GM18951 (cell line): ENCODE measurements at regions not wholly inside any gene's neighbourhood (a gene's known extent, or its start where the extent isn't known, plus 50 kb on each side); places are given as distances from the start of the nearest gene placed in this dataset.

Source experiments
- POLR2A ChIP-seq: IDR thresholded peaks from 4 replicates; pipeline ENCODE4 v1.6.1; 2011; ENCODE audit warnings: mild to moderate bottlenecking; ENCODE audit not compliant: insufficient read length, insufficient read depth; ENCODE audit errors: extremely low read depth
- in situ Hi-C: fragments of 300-500 bp; cut with MboI; formaldehyde crosslinking; loops from one replicate; pipeline ENCODE4 v1.12.0; 2022; ENCODE audit warnings: low sequenced_read_pairs, mixed read lengths, inconsistent platforms; ENCODE audit not compliant: unreplicated experiment

DNA sequence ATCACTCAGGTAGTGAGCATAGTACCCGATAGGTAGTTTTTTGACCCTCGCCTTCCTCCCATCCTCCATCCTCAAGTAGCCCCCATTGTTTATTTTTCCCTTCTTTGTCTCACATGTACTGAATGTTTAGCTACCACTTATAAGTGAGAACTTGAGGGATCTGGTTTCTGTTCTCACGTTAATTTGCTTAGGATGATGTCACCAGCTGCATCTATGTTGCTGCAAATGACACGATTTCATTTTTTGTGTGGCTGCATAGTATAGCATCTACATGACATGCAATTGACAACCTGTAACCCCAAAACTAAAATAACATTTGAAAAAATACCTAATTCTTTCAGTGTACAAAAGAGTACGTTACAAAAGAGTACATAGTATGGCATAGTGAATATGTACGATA lies 254.0 kb upstream of the NOVA1 start:
- TF ChIP-seq POLR2A = no peak
- in situ Hi-C loops = no loop called here

GRCh38 chr14:26855077-26855753 lies 257.4 kb upstream of the NOVA1 start:
- TF ChIP-seq POLR2A = no peak
- in situ Hi-C loops = no loop called here

GRCh38 chr14:26856876-26857518 lies 259.2 kb upstream of the NOVA1 start:
- in situ Hi-C loops = no loop called here
- no peak for TF ChIP-seq POLR2A

GRCh38 chr14:26859483-26859882 lies 261.6 kb upstream of the NOVA1 start:
- in situ Hi-C loops = no loop called here
- TF ChIP-seq POLR2A = no peak

DNA sequence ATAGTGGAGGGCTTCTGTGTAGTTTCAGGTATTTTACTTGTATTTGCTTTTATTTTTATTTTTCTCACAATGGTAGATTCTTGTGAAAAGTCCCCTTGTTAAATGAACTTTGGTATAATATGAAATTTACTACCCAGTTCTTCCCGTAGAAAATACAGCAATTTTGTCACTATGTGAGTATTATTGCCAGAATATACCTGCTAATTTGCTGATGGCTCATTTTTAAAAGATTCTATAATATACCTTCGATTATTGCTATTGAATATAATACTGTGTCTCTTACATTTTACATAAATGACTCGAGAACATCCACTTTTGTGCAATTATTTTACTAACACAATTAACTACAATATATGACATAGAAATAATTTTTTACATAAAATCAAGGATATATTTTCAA lies 262.3 kb upstream of the NOVA1 start:
- in situ Hi-C loops = no loop called here
- TF ChIP-seq POLR2A = no peak

GRCh38 chr14:26863736-26864135 lies 265.9 kb upstream of the NOVA1 start:
- in situ Hi-C loops = no loop called here
- no peak for TF ChIP-seq POLR2A

DNA sequence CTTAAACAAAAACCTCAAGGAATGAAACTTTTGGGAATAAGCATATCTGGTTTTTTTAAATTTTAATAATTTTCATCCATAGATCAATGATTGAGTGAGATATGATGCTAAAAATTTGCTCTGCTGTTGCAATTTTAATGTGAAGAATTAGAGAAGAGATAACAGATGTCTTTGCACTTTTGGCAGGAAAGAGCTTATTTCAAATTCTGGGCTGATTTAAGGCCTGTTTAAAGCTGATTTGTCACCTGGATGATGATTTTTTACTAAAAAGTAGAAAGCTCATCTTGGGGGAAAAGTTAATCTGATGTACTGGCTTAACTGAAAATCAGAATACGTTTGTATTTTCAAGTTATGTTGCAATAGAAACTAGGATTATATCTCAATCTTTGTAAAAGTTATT lies 268.9 kb upstream of the NOVA1 start:
- TF ChIP-seq POLR2A = no peak
- in situ Hi-C loops = no loop called here

GRCh38 chr14:26867171-26867757 lies 269.4 kb upstream of the NOVA1 start:
- in situ Hi-C loops = no loop called here
- TF ChIP-seq POLR2A = no peak

- in situ Hi-C loops = no loop called here
- TF ChIP-seq POLR2A = no peak
Measured at GRCh38 chr14:26870096-26870495, 272.3 kb upstream of the NOVA1 start.

DNA sequence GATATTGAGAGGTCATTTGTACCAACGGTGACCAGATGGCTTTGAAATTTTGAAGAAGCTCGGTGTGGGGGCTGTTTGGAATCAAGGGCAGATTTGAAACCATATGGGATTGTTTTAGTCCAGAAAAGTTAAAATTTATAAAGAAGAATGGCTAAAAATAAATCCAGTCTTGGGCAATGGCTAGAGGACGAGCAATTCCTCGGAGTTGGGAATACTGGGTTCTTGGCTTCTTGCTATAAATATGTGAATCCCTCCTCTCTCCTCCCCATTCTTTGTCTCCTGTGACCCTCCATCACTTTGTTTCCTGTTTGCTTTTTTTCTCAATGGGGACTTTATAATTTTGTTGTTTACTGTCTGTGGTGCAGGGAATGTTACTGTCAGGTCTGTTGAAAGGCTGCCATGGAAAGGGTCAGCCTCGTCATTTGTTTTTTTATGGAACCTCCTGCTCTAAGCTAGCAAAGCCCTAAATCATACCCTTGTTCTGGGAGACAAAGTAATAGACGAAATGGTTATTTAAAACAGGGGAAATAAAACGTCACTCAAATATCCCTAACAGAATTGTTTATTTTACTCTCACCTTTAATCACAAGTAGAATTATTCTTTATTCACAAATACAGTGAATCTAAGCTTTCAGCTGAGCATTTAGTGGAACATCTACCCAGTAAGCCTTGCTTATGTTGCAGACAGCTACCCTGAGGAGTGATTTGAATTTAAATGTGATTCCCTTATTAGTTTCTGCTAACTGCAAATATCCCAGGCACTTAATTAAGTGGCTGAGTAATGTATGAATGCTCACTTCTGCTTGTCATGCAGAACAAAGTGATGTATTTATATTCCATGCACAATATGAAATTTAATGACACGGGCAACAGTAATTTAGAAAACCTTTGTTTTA lies 273.1 kb upstream of the NOVA1 start:
- TF ChIP-seq POLR2A = no peak
- in situ Hi-C loops = no loop called here

DNA sequence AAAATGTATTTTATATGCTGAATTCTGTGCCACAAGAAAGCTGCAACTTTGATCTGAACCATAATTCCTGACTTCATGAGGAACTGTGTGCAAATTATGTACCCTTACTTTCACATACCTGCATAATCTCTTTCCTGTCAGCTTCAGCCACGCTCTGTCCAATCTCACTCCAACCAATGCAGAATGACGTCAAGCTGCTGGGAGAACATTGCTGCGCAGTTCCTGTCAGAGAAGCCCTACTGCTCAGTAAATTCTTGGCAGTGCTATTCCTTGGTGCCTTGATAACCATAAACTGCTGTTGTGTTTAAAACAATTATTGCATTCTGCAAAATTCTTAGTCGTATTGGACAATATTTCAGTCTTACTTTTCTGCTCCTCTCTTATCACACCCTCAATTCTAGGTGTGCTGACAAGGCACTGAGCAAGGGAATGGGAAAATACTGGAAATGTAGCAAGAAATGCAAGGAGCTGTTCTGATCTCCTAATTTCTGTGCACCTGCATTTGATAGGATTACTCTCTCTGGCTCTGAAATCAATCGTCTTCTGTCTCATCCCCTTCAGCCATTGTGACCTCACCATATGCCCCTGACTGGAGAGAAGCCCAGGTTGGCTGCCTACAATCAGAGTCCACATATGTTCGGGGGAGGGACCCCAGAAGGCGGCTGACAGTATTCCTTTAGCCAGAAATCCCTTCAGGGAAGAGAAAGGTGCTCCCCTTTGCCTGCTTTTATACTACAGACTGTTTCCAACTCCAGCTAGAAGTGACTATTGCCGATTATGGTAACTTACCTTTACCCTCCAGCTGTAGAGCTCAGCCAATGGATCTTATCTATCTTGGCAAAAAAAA lies 274.9 kb upstream of the NOVA1 start:
- no peak for TF ChIP-seq POLR2A
- in situ Hi-C loops = no loop called here

DNA sequence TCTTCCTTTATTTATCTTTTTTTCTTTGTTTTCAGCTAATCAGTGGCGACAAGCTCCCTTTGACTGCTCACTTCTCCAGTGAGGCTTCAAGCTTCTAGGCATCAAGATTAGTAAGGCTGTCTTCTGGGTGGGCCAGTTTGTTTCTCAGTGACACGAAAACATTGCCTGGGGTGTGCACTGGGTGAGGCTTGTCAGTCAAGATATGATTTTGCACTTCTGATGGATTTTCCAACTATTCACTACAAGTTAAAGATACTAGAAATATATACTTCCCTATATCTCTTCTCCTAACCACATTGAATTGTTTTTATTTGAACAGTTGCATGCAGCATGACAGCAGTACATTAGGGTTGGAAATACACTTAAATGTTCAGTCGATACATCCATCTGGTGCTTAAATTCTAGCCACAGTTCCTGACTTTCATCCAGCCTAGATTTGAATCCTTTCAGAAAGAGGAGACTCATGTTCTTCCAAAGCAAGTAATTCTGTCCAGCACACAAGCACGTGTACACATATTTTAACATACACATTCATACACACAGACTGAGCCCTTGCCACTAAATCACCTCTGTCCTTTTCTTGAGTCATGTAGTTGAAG lies 275.6 kb upstream of the NOVA1 start:
- no peak for TF ChIP-seq POLR2A
- in situ Hi-C loops = no loop called here

DNA sequence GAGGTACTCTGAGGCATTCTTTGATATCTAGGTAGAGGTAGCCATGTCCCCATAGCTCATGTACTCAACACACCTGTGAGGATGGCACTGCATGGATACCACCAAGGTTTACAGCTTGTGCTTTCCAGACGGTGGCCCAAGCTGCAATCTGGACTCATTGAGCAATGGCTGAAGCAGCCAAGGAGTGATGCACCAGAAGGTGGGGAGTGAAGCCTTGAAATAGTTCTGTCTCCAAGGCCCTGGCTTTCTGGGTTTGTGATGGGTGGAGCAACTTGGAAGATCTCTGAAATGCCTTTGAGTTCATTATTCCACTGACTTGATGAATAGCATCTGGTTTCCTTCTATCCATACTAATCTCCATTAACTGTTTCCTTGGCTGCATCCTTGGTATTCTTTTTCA lies 290.0 kb upstream of the NOVA1 start:
- in situ Hi-C loops = no loop called here
- TF ChIP-seq POLR2A = no peak

- in situ Hi-C loops = no loop called here
- TF ChIP-seq POLR2A = no peak
Measured at GRCh38 chr14:26888592-26888991, 290.8 kb upstream of the NOVA1 start.
